ENCODE measurements at regions not wholly inside any gene's neighbourhood (a gene's known extent, or its start where the extent isn't known, plus 50 kb on each side); places are given as distances from the start of the nearest gene placed in this dataset.
A peak's percentile ranks its signal among the peaks of the same experiment; 100 is the strongest.

GRCh38 chr16:54812229-54812628 lies 118.4 kb upstream of the IRX5 start:
- DNase-seq (ENCODE audit: low spot score) = no peak

DNA sequence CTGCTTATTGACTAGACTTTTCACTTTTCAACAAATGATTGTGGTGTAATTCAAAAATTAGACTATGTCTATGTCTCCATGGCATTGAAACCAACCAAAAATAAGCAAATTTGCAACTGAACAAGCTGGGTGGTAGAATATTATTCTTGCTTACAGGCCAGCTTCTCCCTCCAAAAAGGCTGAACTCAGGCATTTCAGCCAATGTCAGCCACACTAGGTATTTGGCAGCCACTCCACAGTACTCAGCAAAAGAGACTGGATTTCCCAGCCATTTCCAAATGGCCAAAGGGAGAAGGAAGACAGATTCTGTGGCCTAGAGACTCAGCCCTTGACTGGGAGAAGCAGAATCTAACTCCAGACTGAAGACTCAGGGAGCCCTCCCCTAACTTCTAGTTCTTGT lies 121.8 kb upstream of the IRX5 start:
- no peak for DNase-seq (ENCODE audit: low spot score)

GRCh38 chr16:54806881-54807360 lies 123.7 kb upstream of the IRX5 start:
- DNase-seq (ENCODE audit: low spot score) = no peak

- no peak for DNase-seq (ENCODE audit: low spot score)
Measured at GRCh38 chr16:54806378-54806777, 124.3 kb upstream of the IRX5 start.

GRCh38 chr16:54805648-54806047 lies 125.0 kb upstream of the IRX5 start:
- DNase-seq (ENCODE audit: low spot score) = no peak

DNA sequence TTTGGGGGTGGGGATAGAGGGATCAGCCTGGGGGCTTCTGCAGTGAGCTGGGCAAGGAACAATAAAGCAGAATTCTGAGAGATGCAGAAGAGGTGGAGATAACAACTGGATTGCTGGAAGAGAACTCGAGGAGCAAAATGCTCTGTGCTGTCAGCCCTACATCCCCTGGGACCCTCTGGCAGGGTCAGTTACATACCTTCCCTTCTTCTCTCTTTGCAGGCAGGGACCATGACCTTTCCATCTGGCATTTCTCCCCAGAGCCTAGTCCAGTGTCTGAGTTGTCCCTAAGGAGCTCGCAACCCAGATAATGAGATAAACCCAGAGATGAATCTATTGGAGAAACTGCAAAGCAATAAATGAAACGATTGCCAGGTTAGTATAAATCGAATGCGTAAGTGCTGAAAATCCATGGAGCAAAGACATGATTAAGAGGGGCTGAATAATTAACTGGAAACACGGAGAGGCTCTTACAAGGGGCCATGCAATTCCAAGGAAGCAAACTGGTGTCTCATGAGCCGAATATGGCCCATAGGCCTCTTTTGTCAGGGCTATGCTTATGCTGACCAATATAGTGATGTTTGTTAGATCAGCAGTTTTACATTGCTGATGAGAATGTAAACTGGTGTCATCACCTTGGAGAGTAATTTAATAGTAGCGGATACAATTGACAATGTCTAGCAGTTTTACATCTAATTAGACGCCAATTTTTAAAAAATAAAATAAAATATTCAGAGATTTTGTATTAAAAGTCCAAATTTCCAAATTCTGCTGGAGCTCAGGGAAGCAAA lies 129.4 kb upstream of the IRX5 start:
- DNase-seq (ENCODE audit: low spot score) = no peak

GRCh38 chr16:54798267-54798666 lies 132.4 kb upstream of the IRX5 start:
- DNase-seq (ENCODE audit: low spot score) = no peak

- no peak for DNase-seq (ENCODE audit: low spot score)
Measured at GRCh38 chr16:54796211-54796610, 134.5 kb upstream of the IRX5 start.

DNA sequence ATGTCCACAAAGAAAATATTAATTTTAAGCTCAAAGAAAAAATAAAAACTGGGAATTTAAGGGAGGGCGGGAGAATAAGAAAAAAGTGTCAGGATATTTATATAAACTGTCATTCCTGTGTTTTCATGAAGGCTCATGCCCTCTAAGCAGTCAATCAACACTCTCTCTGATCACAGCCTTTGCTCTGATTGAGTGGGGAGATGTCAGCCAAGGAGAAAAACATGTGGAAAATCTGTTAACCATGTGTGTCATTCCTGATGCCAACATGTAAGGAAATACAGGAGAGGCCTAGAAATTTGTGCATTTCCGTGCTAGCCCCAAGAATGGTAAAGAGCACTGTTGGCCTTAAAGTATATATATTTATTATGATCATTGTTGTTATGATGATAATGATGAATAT lies 137.9 kb upstream of the IRX5 start:
- DNase-seq (ENCODE audit: low spot score) = no peak

DNA sequence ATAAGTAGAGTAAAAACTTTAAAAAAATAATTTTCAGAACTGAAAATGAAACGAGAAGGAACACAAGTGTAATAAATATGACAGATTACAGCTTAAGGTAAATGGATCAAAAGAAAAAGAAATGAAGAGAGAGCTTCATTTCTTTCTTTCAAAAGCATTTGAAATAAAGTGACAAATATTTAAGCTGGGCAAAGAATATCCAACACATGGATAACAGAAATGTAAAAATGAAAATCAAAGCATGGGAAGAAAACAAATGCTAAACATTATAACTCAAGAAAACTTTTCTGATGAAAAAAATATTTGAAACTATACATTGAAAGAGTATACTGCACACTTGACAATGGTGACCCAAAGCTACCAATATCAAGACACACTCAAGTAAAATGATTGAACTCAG lies 143.6 kb upstream of the IRX5 start:
- no peak for DNase-seq (ENCODE audit: low spot score)

GRCh38 chr16:54783980-54784379 lies 146.7 kb upstream of the IRX5 start:
- DNase-seq (ENCODE audit: low spot score) = no peak

GRCh38 chr16:54783226-54783625 lies 147.4 kb upstream of the IRX5 start:
- DNase-seq (ENCODE audit: low spot score) = no peak

GRCh38 chr16:54780266-54780665 lies 150.4 kb upstream of the IRX5 start:
- peak; percentile 21 for DNase-seq (ENCODE audit: low spot score)

- no peak for DNase-seq (ENCODE audit: low spot score)
Measured at GRCh38 chr16:54779549-54779948, 151.1 kb upstream of the IRX5 start.

GRCh38 chr16:54774768-54775167 lies 155.9 kb upstream of the IRX5 start:
- no peak for DNase-seq (ENCODE audit: low spot score)

- DNase-seq (ENCODE audit: low spot score) = no peak
Measured at GRCh38 chr16:54772400-54772799, 158.3 kb upstream of the IRX5 start.

DNA sequence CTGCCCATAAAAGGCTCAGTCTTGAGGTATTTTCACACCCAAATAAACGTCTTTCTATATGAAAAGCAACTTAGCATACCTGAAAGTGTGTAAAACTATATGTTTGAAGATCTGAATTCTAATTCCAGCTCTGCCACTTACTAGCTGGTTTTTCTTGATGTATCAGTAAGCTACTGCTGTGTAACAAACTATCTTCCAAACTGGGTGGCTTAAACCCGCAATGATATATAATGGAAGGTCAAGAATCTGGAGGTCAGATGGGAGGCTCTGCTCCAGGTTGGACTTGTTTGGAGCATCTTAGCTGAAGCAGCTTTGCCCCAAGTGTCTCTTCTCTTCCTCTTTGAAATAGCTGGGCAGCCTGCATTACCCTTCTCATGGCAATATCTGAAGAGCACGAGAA lies 164.3 kb upstream of the IRX5 start:
- DNase-seq (ENCODE audit: low spot score) = no peak

DNA sequence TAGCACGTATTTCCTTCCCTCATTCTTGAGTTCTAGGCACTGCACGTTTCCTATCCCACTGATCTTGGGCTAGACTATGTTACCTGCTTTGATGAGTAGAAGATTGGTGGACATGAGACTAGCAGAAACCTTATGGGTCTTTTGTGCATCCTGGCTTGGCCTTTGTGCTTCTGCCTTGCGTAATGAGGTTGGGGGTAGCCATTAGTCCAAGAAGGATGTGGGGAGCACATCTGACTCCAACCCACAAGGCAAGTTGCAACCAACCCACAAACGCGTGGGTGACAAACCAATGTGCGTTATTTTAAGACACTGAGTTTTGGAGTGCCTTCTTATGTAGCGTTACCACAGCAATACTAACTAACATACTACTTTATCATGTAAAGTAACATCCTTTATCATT lies 180.4 kb upstream of the IRX5 start:
- DNase-seq (ENCODE audit: low spot score) = no peak

DNA sequence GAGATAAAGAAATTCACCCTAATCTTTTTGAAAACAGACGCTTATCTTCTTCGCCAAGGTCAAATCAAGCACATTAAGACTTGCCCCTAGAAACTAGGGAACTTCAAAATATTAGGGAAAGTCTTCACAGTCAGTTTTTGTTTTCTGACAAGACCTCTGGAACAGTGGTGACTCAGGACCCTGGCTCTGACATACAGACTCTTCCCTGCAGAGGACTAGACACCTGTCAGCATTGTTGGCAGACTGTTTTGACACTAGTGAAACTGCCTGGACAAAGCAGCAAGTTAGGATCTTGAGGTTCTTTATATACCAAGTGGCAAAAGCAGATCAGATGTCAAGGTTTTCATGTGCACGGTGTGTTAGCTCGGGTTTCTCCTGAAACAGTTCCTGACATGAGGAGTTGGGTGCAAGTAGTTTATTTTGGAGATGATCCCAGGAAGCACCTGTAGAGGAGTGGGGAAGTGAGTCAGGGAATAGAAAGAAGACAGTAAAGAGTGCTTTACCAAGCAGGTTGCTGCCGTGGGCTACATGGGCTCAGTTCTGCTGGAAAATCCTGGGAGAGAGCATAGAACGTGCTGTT lies 182.0 kb upstream of the IRX5 start:
- DNase-seq (ENCODE audit: low spot score) = no peak

- DNase-seq (ENCODE audit: low spot score) = no peak
Measured at GRCh38 chr16:54746596-54746995, 184.1 kb upstream of the IRX5 start.

GRCh38 chr16:54744998-54745397 lies 185.7 kb upstream of the IRX5 start:
- no peak for DNase-seq (ENCODE audit: low spot score)

- DNase-seq (ENCODE audit: low spot score) = no peak
Measured at GRCh38 chr16:54742436-54742835, 188.2 kb upstream of the IRX5 start.

GRCh38 chr16:54739381-54739780 lies 191.3 kb upstream of the IRX5 start:
- DNase-seq (ENCODE audit: low spot score) = no peak

- no peak for DNase-seq (ENCODE audit: low spot score)
Measured at GRCh38 chr16:54734156-54734555, 196.5 kb upstream of the IRX5 start.

Data from COLO829 (cell line).